ENCODE measurements at regions not wholly inside any gene's neighbourhood (a gene's known extent, or its start where the extent isn't known, plus 50 kb on each side); places are given as distances from the start of the nearest gene placed in this dataset.
A peak's percentile ranks its signal among the peaks of the same experiment; 100 is the strongest.

- peak; percentile 43 to 58 for DNase-seq
Observed at GRCh38 chr6:90463359-90463758, 123.5 kb downstream of the MAP3K7 start.

GRCh38 chr6:90462102-90462501, 124.8 kb downstream of the MAP3K7 start:
- no peak for DNase-seq

GRCh38 chr6:90461383-90461782, 125.5 kb downstream of the MAP3K7 start:
- no peak for DNase-seq

GRCh38 chr6:90460051-90460450, 126.8 kb downstream of the MAP3K7 start:
- peak; percentile 58 to 70 for DNase-seq

GRCh38 chr6:90459225-90459758, 127.6 kb downstream of the MAP3K7 start:
- DNase-seq: no peak

- peak; percentile 83 to 90 for DNase-seq
Observed at GRCh38 chr6:90458353-90459224, 128.3 kb downstream of the MAP3K7 start.

GRCh38 chr6:90457867-90458259, 129.0 kb downstream of the MAP3K7 start:
- DNase-seq: no peak

GRCh38 chr6:90456997-90457866, 129.6 kb downstream of the MAP3K7 start:
- peak in 1 of 2 experiments; percentile 58 for DNase-seq

GRCh38 chr6:90456001-90456400, 130.9 kb downstream of the MAP3K7 start:
- DNase-seq: no peak

- DNase-seq: no peak
Observed at GRCh38 chr6:90454836-90455427, 131.9 kb downstream of the MAP3K7 start.

GRCh38 chr6:90450268-90450953, 136.5 kb downstream of the MAP3K7 start:
- no peak for DNase-seq

- no peak for DNase-seq
Observed at GRCh38 chr6:90449311-90449710, 137.6 kb downstream of the MAP3K7 start.

GRCh38 chr6:90448836-90449235, 138.0 kb downstream of the MAP3K7 start:
- no peak for DNase-seq

GRCh38 chr6:90446164-90446563, 140.7 kb downstream of the MAP3K7 start:
- DNase-seq: no peak

- DNase-seq: no peak
Observed at GRCh38 chr6:90445533-90446108, 141.3 kb downstream of the MAP3K7 start.

- no peak for DNase-seq
Observed at GRCh38 chr6:90444160-90444714, 142.6 kb downstream of the MAP3K7 start.

GRCh38 chr6:90442366-90442765, 144.5 kb downstream of the MAP3K7 start:
- DNase-seq: no peak

- DNase-seq: no peak
Observed at GRCh38 chr6:90440586-90441283, 144.1 kb upstream of the BACH2 start.

- DNase-seq: no peak
Observed at GRCh38 chr6:90439586-90439985, 142.9 kb upstream of the BACH2 start.

- DNase-seq: no peak
Observed at GRCh38 chr6:90436403-90436802, 139.8 kb upstream of the BACH2 start.

Measured in activated CD4-positive, alpha-beta T cell treated with anti-CD3 and anti-CD28 coated beads, Interleukin-2, amount 50 U/mL, for 48 hours (primary cell).